Keratinocyte (primary cell): ENCODE measurements at regions not wholly inside any gene's neighbourhood (a gene's known extent, or its start where the extent isn't known, plus 50 kb on each side); places are given as distances from the start of the nearest gene placed in this dataset.

Experiments used
- CTCF ChIP-seq, 3 experiments: IDR thresholded peaks in 1 of 3; conservative IDR thresholded peaks in 1 of 3; optimal IDR thresholded peaks in 1 of 3; 2 replicates in 2 of 3; 3 replicates in 1 of 3; pipeline versions ENCODE3 to v1.5.1; 2011; ENCODE audit warnings: low read length in 3 of 3, mild to moderate bottlenecking in 3 of 3, moderate library complexity in 2 of 3, control low read depth in 1 of 3, inconsistent platforms in 1 of 3; ENCODE audit not compliant: insufficient read depth in 2 of 3; ENCODE audit errors: extremely low read depth in 1 of 3
- EZH2 ChIP-seq: IDR thresholded peaks from one replicate; pipeline ENCODE4 v1.6.1; 2012; ENCODE audit warnings: inconsistent platforms, mild to moderate bottlenecking, low read length, moderate library complexity

- TF ChIP-seq CTCF (optimal IDR thresholded peaks at IDR 0.05 in 1 of 3, IDR thresholded peaks at IDR 0.05 in 1 of 3, conservative IDR thresholded peaks at IDR 0.05 in 1 of 3; ENCODE audit: extremely low read depth in 1 of 3, insufficient read depth in 2 of 3, low read length in 3 of 3) (no peak), EZH2 (no peak)
Measured at GRCh38 chr18:27856820-27857219, 320.1 kb downstream of the CDH2 start.
